HUES64 (cell line): ENCODE measurements at regions not wholly inside any gene's neighbourhood (a gene's known extent, or its start where the extent isn't known, plus 50 kb on each side); places are given as distances from the start of the nearest gene placed in this dataset.
"Not testable (repeated sequence)": the region's sequence is repeated elsewhere in the genome, so short reads cannot be mapped to it uniquely, and the experiment has no call there.

Source experiments
- H3K27ac ChIP-seq: 2 replicates; pipeline ENCODE4 v1.7.0; 2013; ENCODE audit warnings: low read depth, low read length, inconsistent platforms
- H3K27me3 ChIP-seq: 2 replicates; pipeline ENCODE4 v1.6.1; 2013; ENCODE audit warnings: mild to moderate bottlenecking, low read length; ENCODE audit not compliant: insufficient read depth
- H3K36me3 ChIP-seq: 2 replicates; pipeline ENCODE4 v1.6.1; 2013; ENCODE audit warnings: mild to moderate bottlenecking, low read length; ENCODE audit not compliant: insufficient read depth
- H3K4me1 ChIP-seq: 2 replicates; pipeline ENCODE4 v1.6.1; 2013; ENCODE audit warnings: mild to moderate bottlenecking, low read length, moderate library complexity; ENCODE audit not compliant: insufficient read depth
- H3K4me3 ChIP-seq: 2 replicates; pipeline ENCODE4 v1.5.1; 2013; ENCODE audit warnings: mild to moderate bottlenecking, low read length, moderate library complexity
- H3K9ac ChIP-seq: 2 replicates; pipeline ENCODE4 v1.6.1; 2013; ENCODE audit warnings: mild to moderate bottlenecking, low read depth, low read length
- H3K9me3 ChIP-seq: 2 replicates; pipeline ENCODE4 v1.6.1; 2013; ENCODE audit warnings: low read depth, low read length; ENCODE audit not compliant: insufficient read depth
- WGBS: fragments of 150-250, 120-280 bp; methylation state at CpG from one replicate; pipeline ENCODE4 v1.1.7; 2013; ENCODE audit warnings: missing lambda C conversion rate; 5-methylcytosine and 5-hydroxymethylcytosine counted together

- H3K4me3 ChIP-seq, H3K27ac ChIP-seq, H3K9ac ChIP-seq, H3K4me1 ChIP-seq, H3K36me3 ChIP-seq, H3K9me3 ChIP-seq, H3K27me3 ChIP-seq: not testable (repeated sequence)
- WGBS = 93% methylated on average over 6 of the region's 6 CpGs
Observed at GRCh38 chr3:89034723-89035122, 72.7 kb upstream of the EPHA3 start.

- no peak overlapping the region for H3K27ac ChIP-seq
- no CpG with 5 or more reads among the region's 1 CpG for WGBS
- 0 out of 2 replicates have a peak, but pooled peaks cover 3% of the 10 kb centered on the region for H3K9me3 ChIP-seq
- H3K4me3 ChIP-seq = no peak overlapping the region
- H3K9ac ChIP-seq = no peak overlapping the region
- H3K4me1 ChIP-seq = no peaks in the 10 kb centered on the region; the same call in 1 of the 2 replicates
- no peaks in the 10 kb centered on the region for H3K36me3 ChIP-seq
- H3K27me3 ChIP-seq = no peaks in the 10 kb centered on the region
Observed at GRCh38 chr3:89038869-89039268, 68.6 kb upstream of the EPHA3 start.

- WGBS = 88% methylated on average over 2 of the region's 3 CpGs
- no peak overlapping the region for H3K9ac ChIP-seq
- H3K27ac ChIP-seq = no peak overlapping the region
- no peak overlapping the region for H3K4me3 ChIP-seq
- H3K36me3 ChIP-seq = no peaks in the 10 kb centered on the region
- H3K9me3 ChIP-seq = no peaks in the 10 kb centered on the region
- no peaks in the 10 kb centered on the region for H3K27me3 ChIP-seq
- H3K4me1 ChIP-seq = peaks cover 21% of the 10 kb centered on the region; the same call in 1 of the 2 replicates
Observed at GRCh38 chr3:89042236-89042835, 65.1 kb upstream of the EPHA3 start.

- Histone ChIP-seq H3K36me3 (no peaks in the 10 kb centered on the region), H3K4me1 (peaks cover 21% of the 10 kb centered on the region; the same call in 1 of the 2 replicates), H3K9ac (no peak overlapping the region), H3K9me3 (no peaks in the 10 kb centered on the region), H3K27me3 (no peaks in the 10 kb centered on the region), H3K27ac (no peak overlapping the region), H3K4me3 (no peak overlapping the region)
- WGBS = 94% methylated on average over 6 of the region's 6 CpGs
Observed at GRCh38 chr3:89043406-89043932, 64.0 kb upstream of the EPHA3 start.

- no peaks in the 10 kb centered on the region for H3K36me3 ChIP-seq
- H3K9me3 ChIP-seq = no peaks in the 10 kb centered on the region
Observed at GRCh38 chr3:89046661-89047060, 60.8 kb upstream of the EPHA3 start.

GRCh38 chr3:89049119-89049518, 58.3 kb upstream of the EPHA3 start:
- peaks cover 22% of the 10 kb centered on the region; the same call in 1 of the 2 replicates for H3K4me1 ChIP-seq
- 61% methylated on average over 2 of the region's 2 CpGs for WGBS
- H3K27me3 ChIP-seq = no peaks in the 10 kb centered on the region
- H3K36me3 ChIP-seq = no peaks in the 10 kb centered on the region
- no peak overlapping the region for H3K4me3 ChIP-seq
- H3K9ac ChIP-seq = no peak overlapping the region
- H3K9me3 ChIP-seq = no peaks in the 10 kb centered on the region
- no peak overlapping the region for H3K27ac ChIP-seq

More at GRCh38 chr3:89046661-89047060, 60.8 kb upstream of the EPHA3 start:
- peaks cover 23% of the 10 kb centered on the region; the same call in 1 of the 2 replicates for H3K4me1 ChIP-seq
- no peak overlapping the region for H3K9ac ChIP-seq
- no peaks in the 10 kb centered on the region for H3K27me3 ChIP-seq
- 89% methylated on average over 1 of the region's 1 CpG for WGBS
- no peak overlapping the region for H3K4me3 ChIP-seq
- H3K27ac ChIP-seq = no peak overlapping the region

- H3K27ac ChIP-seq = no peak overlapping the region
- WGBS = 62% methylated on average over 3 of the region's 3 CpGs
- H3K9ac ChIP-seq = no peak overlapping the region
- no peaks in the 10 kb centered on the region for H3K36me3 ChIP-seq
- no peaks in the 10 kb centered on the region for H3K9me3 ChIP-seq
- no peaks in the 10 kb centered on the region for H3K27me3 ChIP-seq
- 0 out of 2 replicates have a peak, but pooled peaks cover 2% of the 10 kb centered on the region for H3K4me1 ChIP-seq
- H3K4me3 ChIP-seq = no peak overlapping the region
Observed at GRCh38 chr3:89052386-89052785, 55.0 kb upstream of the EPHA3 start.

GRCh38 chr3:89057398-89057797, 50.0 kb upstream of the EPHA3 start:
- Histone ChIP-seq H3K27ac (no peak overlapping the region), H3K9ac (no peak overlapping the region), H3K4me3 (no peak overlapping the region), H3K4me1 (peaks cover 5% of the 10 kb centered on the region; the same call in 1 of the 2 replicates), H3K9me3 (no peaks in the 10 kb centered on the region), H3K36me3 (no peaks in the 10 kb centered on the region), H3K27me3 (no peaks in the 10 kb centered on the region)
- WGBS = 91% methylated on average over 4 of the region's 4 CpGs
